ENCODE measurements at regions not wholly inside any gene's neighbourhood (a gene's known extent, or its start where the extent isn't known, plus 50 kb on each side); places are given as distances from the start of the nearest gene placed in this dataset.

DNA sequence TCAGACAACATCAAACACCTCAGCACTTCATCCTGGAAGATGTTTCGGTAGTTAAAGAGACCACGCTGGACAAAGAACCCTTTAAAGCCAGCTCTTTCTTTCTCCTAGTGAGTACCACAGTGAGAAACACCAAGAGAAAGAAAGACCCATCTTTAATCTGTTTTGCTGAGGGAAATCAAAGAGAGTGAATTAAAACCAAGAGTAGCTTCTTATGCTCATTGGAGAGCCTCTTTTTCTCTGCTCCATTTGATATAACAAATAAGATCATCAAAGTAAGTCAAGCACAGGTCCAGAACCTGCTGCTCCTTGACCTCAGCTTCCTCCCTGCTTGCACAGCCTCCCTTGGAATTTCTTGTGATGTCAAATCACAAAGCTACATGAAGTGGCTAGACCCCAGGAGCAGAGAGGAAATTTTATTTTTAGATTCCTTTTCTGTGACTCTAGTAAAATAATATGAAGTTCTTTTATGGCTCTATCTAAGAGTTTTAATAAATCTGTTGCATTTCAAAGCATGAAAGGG lies 436.4 kb downstream of the C3orf38 start:
- no peak for DNase-seq

GRCh38 chr3:88589138-88589537 lies 439.4 kb downstream of the C3orf38 start:
- DNase-seq = no peak

GRCh38 chr3:88595026-88595425 lies 445.3 kb downstream of the C3orf38 start:
- no peak for DNase-seq

GRCh38 chr3:88596451-88596850 lies 446.7 kb downstream of the C3orf38 start:
- no peak for DNase-seq

- no peak for DNase-seq
Measured at GRCh38 chr3:88610820-88611219, 461.1 kb downstream of the C3orf38 start.

GRCh38 chr3:88611826-88612326 lies 462.1 kb downstream of the C3orf38 start:
- DNase-seq = no peak

DNA sequence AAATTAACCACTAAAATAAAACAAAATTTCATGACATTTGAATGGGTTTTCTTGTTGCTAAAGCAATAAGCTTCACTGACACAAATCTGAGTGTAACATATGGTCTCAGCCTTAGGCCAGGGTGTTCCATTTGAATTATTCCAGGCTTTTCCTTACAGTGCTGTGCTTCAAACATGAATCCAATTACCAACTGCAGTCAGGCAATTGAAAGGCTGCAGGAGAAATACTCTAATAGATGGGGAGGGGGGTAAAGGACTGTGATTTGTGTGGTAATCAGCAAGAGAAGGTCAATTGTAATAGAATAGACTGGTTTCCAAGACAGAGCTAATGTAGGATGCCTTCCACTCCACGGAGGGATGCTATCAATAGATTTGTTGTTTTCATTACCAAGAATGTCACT lies 466.7 kb downstream of the C3orf38 start:
- DNase-seq = no peak

GRCh38 chr3:88617283-88617682 lies 467.5 kb downstream of the C3orf38 start:
- no peak for DNase-seq

GRCh38 chr3:88618021-88618645 lies 468.4 kb downstream of the C3orf38 start:
- no peak for DNase-seq

- DNase-seq = no peak
Measured at GRCh38 chr3:88621586-88621985, 471.8 kb downstream of the C3orf38 start.

- no peak for DNase-seq
Measured at GRCh38 chr3:88623709-88624108, 473.9 kb downstream of the C3orf38 start.

DNA sequence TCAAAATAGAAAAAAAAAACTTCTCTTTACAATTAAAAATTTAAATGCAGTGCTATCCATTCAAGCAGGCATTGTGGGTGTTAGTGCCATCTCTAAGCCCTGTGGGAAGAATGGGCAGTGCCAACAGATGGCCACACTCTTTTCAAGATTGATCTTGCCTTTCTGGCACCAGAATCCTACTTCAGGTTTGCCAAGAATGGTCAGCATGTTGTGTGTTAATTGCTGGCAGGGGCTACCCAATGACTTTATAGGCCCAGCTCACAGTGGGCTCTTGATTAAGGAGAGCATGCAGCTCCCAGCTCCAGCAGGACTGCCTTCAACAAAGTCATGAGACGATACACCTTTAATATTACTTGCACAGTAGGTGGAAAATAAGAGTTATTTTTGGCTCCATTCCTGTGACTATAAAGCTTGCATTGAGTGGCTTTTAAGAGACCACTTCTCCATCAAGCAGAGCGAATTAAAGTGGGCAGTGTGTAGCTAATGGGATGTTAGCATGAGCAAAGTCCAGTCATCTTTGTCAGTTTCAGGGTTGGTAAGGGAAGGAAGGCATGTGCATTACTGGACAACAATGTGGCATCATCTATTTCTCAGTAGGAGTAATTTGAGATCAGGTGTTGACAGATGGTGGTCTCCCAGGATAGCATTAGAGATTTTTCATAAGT lies 476.8 kb downstream of the C3orf38 start:
- DNase-seq = no peak

DNA sequence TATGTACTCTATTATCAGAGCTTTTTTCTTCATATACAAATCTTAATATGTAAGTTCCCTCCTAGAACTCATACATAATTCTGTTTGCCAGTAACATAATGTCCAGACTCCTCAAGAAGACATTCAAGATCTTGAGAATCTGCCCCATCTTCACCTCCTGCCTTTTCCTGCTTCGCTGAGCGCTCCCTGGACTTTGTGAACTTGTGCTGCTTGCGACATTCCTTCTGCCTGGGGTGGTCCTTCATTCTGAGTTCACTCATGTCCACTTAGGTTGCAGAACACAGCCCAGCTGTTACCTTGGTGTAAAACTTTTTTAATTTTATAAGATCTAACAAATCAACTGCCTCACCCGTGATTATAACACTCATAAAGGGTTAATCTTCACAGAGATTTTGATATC lies 478.5 kb upstream of the EPHA3 start:
- no peak for DNase-seq

DNA sequence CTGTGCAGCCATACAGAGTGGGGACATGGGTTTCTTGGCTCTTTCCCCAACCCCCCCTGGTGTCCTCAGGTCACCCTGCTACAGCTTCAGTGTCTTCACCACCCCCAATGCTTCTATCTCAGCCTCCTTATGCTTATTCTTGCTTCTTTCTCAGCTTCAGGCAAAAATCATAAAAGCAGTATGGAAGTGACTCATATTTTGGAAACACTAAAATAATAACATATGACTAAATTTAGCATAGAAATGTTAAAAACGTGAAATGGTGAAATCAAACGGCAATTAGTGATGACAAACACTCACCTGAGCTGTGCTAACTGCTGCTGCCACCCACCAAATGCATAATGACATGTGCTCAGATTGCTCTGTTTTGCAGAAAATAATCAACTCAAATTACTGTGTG lies 475.2 kb upstream of the EPHA3 start:
- DNase-seq = no peak

GRCh38 chr3:88640581-88640980 lies 466.8 kb upstream of the EPHA3 start:
- DNase-seq = no peak

DNA sequence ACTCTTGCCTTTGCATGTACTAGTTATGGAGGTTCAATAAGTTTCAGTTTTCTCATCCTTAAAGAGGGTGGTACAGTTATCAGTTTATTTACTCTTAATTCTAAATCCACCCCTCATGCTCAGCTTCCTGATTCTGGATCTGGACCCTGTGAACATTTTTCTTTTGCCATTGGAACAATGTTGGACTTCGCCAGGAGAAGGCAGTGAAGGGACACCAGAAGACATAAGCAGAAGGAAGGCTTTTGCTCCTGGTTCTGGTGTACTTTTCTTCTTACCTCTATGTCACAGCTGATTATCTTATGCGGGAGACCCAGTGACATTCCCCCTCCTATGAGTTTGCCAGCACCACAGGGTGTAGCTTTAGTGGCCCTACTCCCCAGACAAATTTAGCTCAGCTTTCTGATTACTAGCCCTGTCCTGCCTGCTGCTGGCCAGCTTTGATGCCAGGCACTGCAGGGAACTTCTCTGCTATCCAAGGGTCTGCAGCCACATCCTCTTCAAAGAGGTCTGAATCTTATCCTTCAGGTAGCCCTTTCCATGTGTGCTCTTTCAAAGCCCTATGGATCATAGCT lies 466.3 kb upstream of the EPHA3 start:
- DNase-seq = no peak

GRCh38 chr3:88657459-88657858 lies 450.0 kb upstream of the EPHA3 start:
- DNase-seq = no peak

DNA sequence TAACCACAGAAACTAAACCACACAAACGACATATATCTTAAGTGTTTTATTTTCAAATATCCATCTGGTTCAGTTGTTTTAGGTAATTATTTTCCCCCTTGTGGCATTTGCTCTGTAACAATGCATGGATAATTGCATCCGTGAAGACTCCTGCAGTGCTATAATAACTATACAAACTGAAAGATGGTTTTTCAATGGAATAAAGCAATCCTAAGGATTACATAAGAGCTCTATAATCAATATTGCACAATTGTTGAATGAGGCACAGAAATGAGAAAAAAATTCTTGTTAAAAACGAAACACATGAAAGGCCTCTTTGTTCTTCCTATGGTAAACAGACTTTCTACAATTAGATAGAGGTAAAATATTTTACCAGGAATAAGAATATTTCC lies 446.0 kb upstream of the EPHA3 start:
- no peak for DNase-seq

GRCh38 chr3:88668180-88668579 lies 439.2 kb upstream of the EPHA3 start:
- no peak for DNase-seq

GRCh38 chr3:88671573-88671972 lies 435.8 kb upstream of the EPHA3 start:
- no peak for DNase-seq

DNA sequence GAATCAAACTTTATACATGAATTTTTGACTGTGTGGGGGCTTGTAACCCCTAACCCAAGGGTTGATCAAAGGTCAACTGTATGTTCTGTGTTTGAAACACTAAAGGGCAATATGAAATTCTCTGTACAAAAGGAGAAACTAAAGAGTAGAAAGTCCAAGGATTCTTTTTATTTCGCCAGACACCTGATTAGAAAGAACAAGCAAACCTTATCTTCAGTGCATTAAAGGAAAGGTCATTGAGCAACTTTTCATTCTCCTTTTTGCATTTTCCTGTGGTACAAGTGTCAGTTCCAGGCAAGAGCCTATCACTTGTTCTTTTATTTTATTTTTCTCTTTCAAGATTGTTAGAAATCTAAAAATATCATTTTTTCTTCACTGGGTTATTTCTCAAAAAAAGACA lies 430.1 kb upstream of the EPHA3 start:
- no peak for DNase-seq

- no peak for DNase-seq
Measured at GRCh38 chr3:88678747-88679146, 428.7 kb upstream of the EPHA3 start.

DNA sequence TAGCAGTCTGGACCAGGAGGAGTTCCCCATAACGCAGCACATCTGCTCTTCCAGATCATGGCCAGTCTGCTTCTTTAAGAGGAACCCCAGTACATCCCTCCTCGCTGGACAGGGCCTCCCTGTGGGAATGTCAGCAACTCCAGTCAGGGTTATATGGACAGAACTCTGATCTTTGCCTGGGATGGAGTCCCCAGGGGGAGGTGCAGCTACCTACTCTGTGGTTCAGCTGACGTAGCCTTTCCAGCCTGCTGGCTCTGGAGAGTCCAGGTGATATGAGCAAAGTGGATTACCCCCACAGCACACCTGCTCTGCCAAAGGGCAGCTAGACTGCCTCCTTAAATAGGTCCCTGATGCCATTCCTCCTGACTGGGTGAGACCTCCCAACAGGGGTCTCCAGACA lies 417.1 kb upstream of the EPHA3 start:
- no peak for DNase-seq

GRCh38 chr3:88691081-88691480 lies 416.3 kb upstream of the EPHA3 start:
- no peak for DNase-seq

Data from KG1 (cell line).